Common myeloid progenitor, CD34-positive (primary cell): ENCODE measurements at regions not wholly inside any gene's neighbourhood (a gene's known extent, or its start where the extent isn't known, plus 50 kb on each side); places are given as distances from the start of the nearest gene placed in this dataset.

ENCODE experiments used
- CTCF ChIA-PET: fragments of 350-600 bp; sonication (Branson Sonifier 250); formaldehyde crosslinking; loops from one replicate; lab custom pipeline; 2021; ENCODE audit warnings: antibody characterized with exemption; lab: Charles Lee
- POLR2A ChIA-PET: fragments of 350-600 bp; sonication (Branson Sonifier 250); formaldehyde crosslinking; loops from one replicate; lab custom pipeline; 2021; ENCODE audit warnings: antibody characterized with exemption; lab: Charles Lee
- DNase-seq, 3 donors: peaks; one replicate each; pipeline versions ENCODE4 v3.0.0 to v3.0.0-alpha.2; 2013
- H3K27ac ChIP-seq, 2 experiments: 1 replicate in 1 of 2; 2 replicates in 1 of 2; pipeline ENCODE4 v1.7.0; 2013; ENCODE audit warnings: inconsistent platforms in 2 of 2, low read length in 2 of 2, mild to moderate bottlenecking in 2 of 2, low read depth in 1 of 2, moderate library complexity in 1 of 2; ENCODE audit not compliant: severe bottlenecking in 2 of 2, insufficient read depth in 1 of 2, poor library complexity in 1 of 2
- H3K27me3 ChIP-seq, 5 experiments: replicated peaks in 2 of 5; 1 replicate in 3 of 5; 2 replicates in 2 of 5; pipeline versions ENCODE4 v1.6.1 to v1.7.0; 2013; ENCODE audit warnings: low read length in 4 of 5, mild to moderate bottlenecking in 2 of 5, moderate library complexity in 2 of 5, inconsistent platforms in 1 of 5; ENCODE audit not compliant: insufficient read depth in 5 of 5, control insufficient read depth in 4 of 5
- H3K36me3 ChIP-seq, 4 experiments: 1 replicate in 2 of 4; 2 replicates in 2 of 4; pipeline versions ENCODE4 v1.6.1 to v1.7.0; 2013; ENCODE audit warnings: low read length in 3 of 4, control low read depth in 1 of 4, mild to moderate bottlenecking in 1 of 4; ENCODE audit not compliant: control insufficient read depth in 4 of 4, insufficient read depth in 4 of 4
- H3K4me1 ChIP-seq, 4 experiments: 1 replicate in 3 of 4; 2 replicates in 1 of 4; pipeline versions ENCODE4 v1.6.1 to v1.7.1; 2013; ENCODE audit warnings: low read length in 3 of 4, mild to moderate bottlenecking in 3 of 4, control low read depth in 1 of 4, inconsistent platforms in 1 of 4, moderate library complexity in 1 of 4; ENCODE audit not compliant: control insufficient read depth in 4 of 4, insufficient read depth in 4 of 4; ENCODE audit errors: control extremely low read depth in 1 of 4
- H3K4me3 ChIP-seq, 7 experiments: 1 replicate in 4 of 7; 2 replicates in 3 of 7; pipeline versions ENCODE4 v1.5.1 to v1.7.0; 2013; ENCODE audit warnings: mild to moderate bottlenecking in 7 of 7, low read length in 6 of 7, moderate library complexity in 6 of 7, inconsistent platforms in 2 of 7, low read depth in 2 of 7, control low read depth in 1 of 7; ENCODE audit not compliant: insufficient read depth in 4 of 7, control insufficient read depth in 1 of 7; ENCODE audit errors: extremely low read depth in 1 of 7
- H3K9me3 ChIP-seq, 5 experiments: 1 replicate in 4 of 5; 2 replicates in 1 of 5; pipeline versions ENCODE4 v1.6.1 to v1.7.1; 2013; ENCODE audit warnings: low read length in 4 of 5, mild to moderate bottlenecking in 2 of 5, inconsistent platforms in 1 of 5, low read depth in 1 of 5, moderate library complexity in 1 of 5; ENCODE audit not compliant: control insufficient read depth in 4 of 5, insufficient read depth in 2 of 5; ENCODE audit errors: control extremely low read depth in 1 of 5
- WGBS: methylation state at CpG from one replicate; pipeline ENCODE4 v1.1.5; 2013; ENCODE audit not compliant: insufficient coverage; 5-methylcytosine and 5-hydroxymethylcytosine counted together

DNA sequence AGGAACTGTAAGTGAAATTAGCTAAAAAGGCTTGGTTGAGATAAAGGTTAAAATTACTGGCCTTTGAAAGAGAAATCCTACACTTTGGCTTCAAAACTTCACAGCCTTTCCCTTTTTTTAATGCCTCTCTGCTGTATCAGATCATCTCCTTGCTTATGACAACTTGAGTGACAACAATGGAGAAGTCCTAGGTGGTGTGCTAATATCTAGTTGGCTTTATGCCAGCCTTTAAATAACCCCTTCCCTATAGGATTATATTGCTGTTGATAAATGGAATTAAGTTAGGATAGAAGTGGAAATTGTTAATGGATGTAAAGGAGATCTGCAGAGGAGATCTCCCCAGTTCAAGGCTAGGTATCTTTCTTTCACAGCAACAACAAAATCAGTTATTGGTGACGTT is 130.2 kb upstream of the ATP1B1 start:
- DNase-seq = no peak
- POLR2A ChIA-PET = no interaction called here
- no peak overlapping the region for H3K27ac ChIP-seq
- H3K4me1 ChIP-seq = no peaks in the 10 kb centered on the region
- H3K27me3 ChIP-seq = no peaks in the 10 kb centered on the region
- CTCF ChIA-PET = no interaction called here
- H3K4me3 ChIP-seq = no peak overlapping the region
- no peaks in the 10 kb centered on the region for H3K36me3 ChIP-seq
- no CpG with 5 or more reads among the region's 1 CpG for WGBS
- peaks cover 0 to 2% (median 0%) of the 10 kb centered on the region in 5 experiments for H3K9me3 ChIP-seq

DNA sequence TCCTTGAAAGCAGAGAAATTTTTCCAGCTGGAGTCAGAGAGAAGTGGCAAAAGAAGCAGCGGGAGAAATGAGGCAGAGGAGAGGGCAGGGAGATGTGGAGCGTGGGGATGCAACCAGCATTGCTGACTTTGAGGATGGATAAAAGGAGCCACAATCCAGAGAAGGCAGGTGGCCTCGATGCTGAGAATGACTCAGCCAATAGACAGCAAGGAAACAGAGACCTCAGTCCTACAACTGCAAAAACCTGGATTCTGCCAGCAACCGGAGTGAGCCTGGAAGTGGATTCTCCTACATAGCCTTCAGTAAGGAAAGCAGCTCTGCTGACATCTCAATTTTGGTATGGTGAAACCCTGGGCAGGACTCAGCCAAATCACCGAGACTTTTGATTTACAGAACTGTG is 128.9 kb upstream of the ATP1B1 start:
- CTCF ChIA-PET = interaction anchor here (1.0 kb wide), 1 partner anchor 14 kb away, joined by 3 read pairs; no protein-coding TSS in a partner anchor
- Histone ChIP-seq H3K27me3 (no peaks in the 10 kb centered on the region), H3K27ac (no peak overlapping the region), H3K4me3 (no peak overlapping the region), H3K4me1 (no peaks in the 10 kb centered on the region), H3K9me3 (peaks cover 0 to 2% (median 0%) of the 10 kb centered on the region in 5 experiments), H3K36me3 (no peaks in the 10 kb centered on the region)
- no peak for DNase-seq
- 91% methylated on average over 4 of the region's 5 CpGs for WGBS
- POLR2A ChIA-PET = no interaction called here

DNA sequence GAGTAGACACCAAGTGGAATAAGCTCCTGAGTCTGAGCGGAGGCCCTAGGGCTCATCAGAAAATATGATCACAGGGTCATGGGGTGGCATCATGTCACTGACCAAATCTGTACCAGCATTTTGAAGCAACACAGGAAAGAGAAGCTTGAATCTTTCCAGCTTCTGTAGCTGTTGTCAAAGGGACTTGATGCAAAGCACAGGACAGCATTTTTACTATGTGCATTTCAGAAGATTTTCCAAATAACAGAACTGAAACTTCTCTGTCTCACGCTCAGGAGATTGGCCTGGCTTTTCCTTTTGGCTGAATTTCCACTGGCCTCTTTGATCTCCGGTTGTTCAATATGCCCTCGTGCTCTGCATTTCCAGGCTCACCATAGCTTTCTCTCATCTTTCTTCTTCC is 127.2 kb upstream of the ATP1B1 start:
- H3K27ac ChIP-seq = no peak overlapping the region
- WGBS = 100% methylated on average over 4 of the region's 4 CpGs
- no peaks in the 10 kb centered on the region for H3K27me3 ChIP-seq
- CTCF ChIA-PET = no interaction called here
- peaks cover 0 to 2% (median 0%) of the 10 kb centered on the region in 5 experiments for H3K9me3 ChIP-seq
- DNase-seq = no peak
- POLR2A ChIA-PET = no interaction called here
- no peaks in the 10 kb centered on the region for H3K36me3 ChIP-seq
- no peak overlapping the region for H3K4me3 ChIP-seq
- H3K4me1 ChIP-seq = no peaks in the 10 kb centered on the region

DNA sequence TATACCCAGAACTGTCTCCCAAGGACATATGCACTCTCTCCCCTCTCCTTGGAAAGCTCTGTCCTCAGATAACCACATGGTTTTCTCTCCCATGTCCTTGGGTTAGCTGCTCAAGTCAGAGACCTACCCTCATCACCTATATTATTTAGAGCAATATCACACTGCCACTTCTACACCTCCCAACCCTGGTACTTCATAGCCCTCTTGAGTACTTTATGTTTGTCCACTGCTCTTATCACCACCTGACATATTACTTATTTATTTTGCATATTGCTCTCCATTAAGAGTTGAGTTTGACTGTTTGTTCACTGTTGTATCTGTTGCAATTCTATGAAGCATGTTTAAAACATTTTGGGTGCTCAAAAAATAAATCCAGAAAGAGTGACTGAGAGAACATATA is 126.3 kb upstream of the ATP1B1 start:
- ChIA-PET CTCF (interaction anchor here (1.6 kb wide), 1 partner anchor 20 kb away, joined by 4 read pairs; no protein-coding TSS in a partner anchor), POLR2A (no interaction called here)
- H3K4me3 ChIP-seq = no peak overlapping the region
- no peak for DNase-seq
- peaks cover 0 to 2% (median 0%) of the 10 kb centered on the region in 5 experiments for H3K9me3 ChIP-seq
- no peak overlapping the region for H3K27ac ChIP-seq
- no peaks in the 10 kb centered on the region for H3K4me1 ChIP-seq
- H3K36me3 ChIP-seq = no peaks in the 10 kb centered on the region
- no peaks in the 10 kb centered on the region for H3K27me3 ChIP-seq

DNA sequence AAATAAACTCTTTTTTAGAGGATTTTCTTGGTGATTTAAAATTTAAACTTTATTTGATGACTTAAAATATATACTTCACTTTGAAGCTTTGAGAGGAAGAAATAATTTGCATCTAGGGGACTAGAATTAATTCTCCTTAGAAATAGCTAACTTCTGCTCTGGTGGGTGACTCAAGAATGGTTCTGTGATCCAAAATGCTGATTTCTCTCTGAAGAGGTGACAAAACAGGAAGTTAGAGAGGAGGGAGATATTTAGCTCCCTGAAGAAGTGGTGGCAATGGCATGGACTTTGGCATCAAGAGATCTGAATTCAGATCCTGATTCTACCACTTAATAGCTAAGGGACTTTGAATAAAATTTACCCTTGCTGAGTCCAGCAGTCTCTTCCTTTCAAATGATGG is 125.8 kb upstream of the ATP1B1 start:
- CTCF ChIA-PET = interaction anchor here (1.6 kb wide), 1 partner anchor 20 kb away, joined by 4 read pairs; no protein-coding TSS in a partner anchor
- H3K27me3 ChIP-seq = no peaks in the 10 kb centered on the region
- H3K9me3 ChIP-seq = peaks cover 0 to 2% (median 0%) of the 10 kb centered on the region in 5 experiments
- no peaks in the 10 kb centered on the region for H3K4me1 ChIP-seq
- no peak overlapping the region for H3K27ac ChIP-seq
- DNase-seq = peak in 2 of 3 donors; percentile 6 to 13
- POLR2A ChIA-PET = no interaction called here
- no peaks in the 10 kb centered on the region for H3K36me3 ChIP-seq
- H3K4me3 ChIP-seq = no peak overlapping the region

DNA sequence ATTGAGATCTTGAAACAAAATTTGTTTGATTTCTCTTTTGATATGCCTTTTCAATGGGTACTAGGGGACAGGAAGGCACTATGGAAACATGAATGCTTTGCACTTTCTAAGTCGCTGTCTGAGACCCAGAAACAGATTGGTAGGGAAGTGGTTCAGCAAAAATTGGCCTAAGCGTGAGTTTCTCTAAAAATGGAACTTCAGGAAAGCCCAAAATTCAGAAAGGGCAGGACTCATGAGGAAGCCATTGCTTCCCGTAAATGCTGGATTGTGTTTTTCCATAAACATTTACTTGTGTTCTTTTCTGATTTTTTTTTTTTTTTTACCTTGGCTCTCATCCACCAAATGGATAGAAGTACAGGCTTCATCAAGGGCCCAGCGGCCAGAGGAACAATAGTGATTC is 123.7 kb upstream of the ATP1B1 start:
- no peak for DNase-seq
- H3K36me3 ChIP-seq = no peaks in the 10 kb centered on the region
- peaks cover 0 to 2% (median 0%) of the 10 kb centered on the region in 5 experiments for H3K9me3 ChIP-seq
- no peaks in the 10 kb centered on the region for H3K4me1 ChIP-seq
- POLR2A ChIA-PET = no interaction called here
- H3K27ac ChIP-seq = no peak overlapping the region
- CTCF ChIA-PET = no interaction called here
- no peak overlapping the region for H3K4me3 ChIP-seq
- H3K27me3 ChIP-seq = no peaks in the 10 kb centered on the region
- WGBS = 46% methylated on average over 3 of the region's 4 CpGs

DNA sequence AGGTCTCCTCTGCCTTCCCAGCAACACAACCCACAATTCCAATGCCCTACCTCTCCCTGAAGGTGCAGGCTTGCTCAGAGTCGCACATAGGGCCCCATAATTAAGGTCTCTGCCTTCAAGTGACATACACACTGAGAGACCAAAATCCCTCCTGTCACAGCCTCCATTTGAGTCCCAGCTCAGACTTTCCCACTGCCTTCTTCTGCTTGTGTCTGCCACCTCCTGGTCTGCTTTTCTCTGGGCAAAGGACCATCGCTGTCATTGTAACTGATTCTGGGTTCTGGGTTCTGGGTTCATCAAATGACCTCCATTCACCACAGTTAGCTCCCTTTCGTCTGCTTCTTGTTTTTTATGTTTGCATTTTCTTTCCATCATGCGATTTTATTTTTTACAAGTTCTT is 119.2 kb upstream of the ATP1B1 start:
- no peaks in the 10 kb centered on the region for H3K4me1 ChIP-seq
- no peaks in the 10 kb centered on the region for H3K9me3 ChIP-seq
- no peak overlapping the region for H3K27ac ChIP-seq
- POLR2A ChIA-PET = no interaction called here
- CTCF ChIA-PET = no interaction called here
- no peaks in the 10 kb centered on the region for H3K36me3 ChIP-seq
- H3K27me3 ChIP-seq = no peaks in the 10 kb centered on the region
- 100% methylated on average over 4 of the region's 4 CpGs for WGBS
- DNase-seq = no peak
- H3K4me3 ChIP-seq = no peak overlapping the region
